Endothelial cell of umbilical vein (primary cell): ENCODE measurements at regions not wholly inside any gene's neighbourhood (a gene's known extent, or its start where the extent isn't known, plus 50 kb on each side); places are given as distances from the start of the nearest gene placed in this dataset.

ENCODE experiments used
- BruUV-seq: library from RNA; stranded (reverse); fragments of 400-500 nt; replicated peaks from 2 replicates; lab custom pipeline; 2021; lab: Mats Ljungman, UMichigan
- CTCF ChIA-PET: fragments of 300-600, 350-600 bp; sonication (Branson Sonifier 250); formaldehyde crosslinking; loops from one replicate; lab custom pipeline; 2021; ENCODE audit warnings: antibody characterized with exemption, inconsistent platforms; lab: Charles Lee
- POLR2A ChIA-PET: fragments of 300-600, 350-600 bp; sonication (Branson Sonifier 250); formaldehyde crosslinking; loops from one replicate; lab custom pipeline; 2021; ENCODE audit warnings: antibody characterized with exemption, inconsistent platforms; lab: Charles Lee
- DNase-seq: peaks from one replicate; pipeline ENCODE4 v3.0.0-alpha.2; 2011; ENCODE audit warnings: low read depth, low spot score
- FAIRE-seq: peaks from 2 replicates; lab custom pipeline; 2011; peaks lifted over from hg19 to GRCh38; lab: Jason Lieb, UNC
- H2AFZ ChIP-seq: 2 replicates; pipeline ENCODE4 v1.6.0; 2012; ENCODE audit warnings: low read depth, low read length, control low read depth, inconsistent platforms
- H3K27ac ChIP-seq: 2 replicates; pipeline ENCODE4 v1.5.1; 2011; ENCODE audit warnings: low read depth, mild to moderate bottlenecking, control low read depth, low read length, moderate library complexity; ENCODE audit not compliant: insufficient read depth
- H3K27me3 ChIP-seq, 2 experiments: 2 replicates each; pipeline versions ENCODE4 v1.6.0 to v1.6.1; 2011; ENCODE audit warnings: low read length in 2 of 2, mixed read lengths in 1 of 2; ENCODE audit not compliant: control insufficient read depth in 2 of 2, insufficient read depth in 2 of 2
- H3K36me3 ChIP-seq, 2 experiments: 2 replicates in 1 of 2; 3 replicates in 1 of 2; pipeline ENCODE4 v1.5.1; 2011; ENCODE audit warnings: low read length in 2 of 2, mild to moderate bottlenecking in 1 of 2, moderate library complexity in 1 of 2; ENCODE audit not compliant: control insufficient read depth in 2 of 2, insufficient read depth in 2 of 2; ENCODE audit errors: extremely low read depth in 1 of 2
- H3K4me1 ChIP-seq: 3 replicates; pipeline ENCODE4 v1.5.1; 2011; ENCODE audit warnings: mild to moderate bottlenecking, low read length; ENCODE audit not compliant: control insufficient read depth, insufficient read depth; ENCODE audit errors: extremely low read depth
- H3K4me2 ChIP-seq: 2 replicates; pipeline ENCODE4 v1.6.1; 2011; ENCODE audit warnings: low read length, control low read depth, mixed read lengths; ENCODE audit not compliant: insufficient read depth
- H3K4me3 ChIP-seq, 3 experiments: fragments of 200-600 bp in 1 of 3; sonication (generic), shearing (Covaris generic) in 1 of 3; replicated peaks in 1 of 3; 2 replicates each; pipeline ENCODE4 v1.5.1; 2011 to 2016; ENCODE audit warnings: control low read depth in 3 of 3, low read length in 3 of 3, mild to moderate bottlenecking in 2 of 3, inconsistent platforms in 1 of 3, low read depth in 1 of 3, moderate library complexity in 1 of 3; ENCODE audit not compliant: insufficient read depth in 1 of 3
- H3K79me2 ChIP-seq: 2 replicates; pipeline ENCODE4 v1.6.0; 2012; ENCODE audit warnings: low read length, inconsistent platforms; ENCODE audit not compliant: control insufficient read depth, insufficient read depth
- H3K9ac ChIP-seq: replicated peaks from 2 replicates; pipeline ENCODE3; 2011; ENCODE audit warnings: low read length, control low read depth; ENCODE audit not compliant: insufficient read depth; ENCODE audit errors: extremely low read depth
- H3K9me1 ChIP-seq: replicated peaks from 3 replicates; pipeline ENCODE4 v1.6.0; 2011; ENCODE audit warnings: mild to moderate bottlenecking, low read length; ENCODE audit not compliant: control insufficient read depth, insufficient read depth; ENCODE audit errors: extremely low read depth
- H3K9me3 ChIP-seq: replicated peaks from 2 replicates; pipeline ENCODE4 v1.5.1; 2012; ENCODE audit warnings: low read length, inconsistent platforms; ENCODE audit not compliant: control insufficient read depth, insufficient read depth
- H4K20me1 ChIP-seq: replicated peaks from 2 replicates; pipeline ENCODE3; 2011; ENCODE audit warnings: mild to moderate bottlenecking, low read length; ENCODE audit not compliant: control insufficient read depth, insufficient read depth; ENCODE audit errors: extremely low read depth
- CTCF ChIP-seq, 2 donors: IDR thresholded peaks; 1 replicate in 1 of 2; 2 replicates in 1 of 2; pipeline ENCODE4 v1.5.1; 2011; ENCODE audit warnings: low read length in 2 of 2, mild to moderate bottlenecking in 2 of 2, moderate library complexity in 2 of 2, control low read depth in 1 of 2, inconsistent platforms in 1 of 2, low read depth in 1 of 2; ENCODE audit not compliant: insufficient read depth in 1 of 2; ENCODE audit errors: extremely low read depth in 1 of 2
- EZH2 ChIP-seq: IDR thresholded peaks from 2 replicates; pipeline ENCODE4 v1.6.1; 2012; ENCODE audit warnings: borderline replicate concordance, low read depth, mild to moderate bottlenecking, moderate library complexity, low read length, inconsistent platforms; ENCODE audit not compliant: severe bottlenecking
- FOS ChIP-seq: IDR thresholded peaks from 2 replicates; pipeline ENCODE4 v1.6.1; 2011; ENCODE audit warnings: mild to moderate bottlenecking, low read length, moderate library complexity, borderline replicate concordance; ENCODE audit not compliant: insufficient read depth
- GATA2 ChIP-seq: IDR thresholded peaks from 2 replicates; pipeline ENCODE4 v1.7.0; 2011; ENCODE audit warnings: low read depth, mild to moderate bottlenecking, moderate library complexity, mixed read lengths, low read length; ENCODE audit not compliant: insufficient read length, insufficient read depth
- JUN ChIP-seq: IDR thresholded peaks from 2 replicates; pipeline ENCODE4 v1.6.1; 2011; ENCODE audit warnings: borderline replicate concordance, low read depth; ENCODE audit not compliant: insufficient read length, insufficient read depth
- MAX ChIP-seq: IDR thresholded peaks from 2 replicates; pipeline ENCODE4 v1.6.1; 2011; ENCODE audit not compliant: insufficient read depth, insufficient read length
- MYC ChIP-seq: IDR thresholded peaks from one replicate; pipeline ENCODE4 v1.6.1; 2011; ENCODE audit warnings: mild to moderate bottlenecking, low read depth, low read length
- POLR2A ChIP-seq: IDR thresholded peaks from 2 replicates; pipeline ENCODE4 v1.6.1; 2012; ENCODE audit warnings: low read depth, mild to moderate bottlenecking, control low read depth, low read length
- POLR2AphosphoS5 ChIP-seq: IDR thresholded peaks from 2 replicates; pipeline ENCODE4 v1.6.1; 2012; ENCODE audit warnings: low read depth, mild to moderate bottlenecking, control low read depth, low read length, moderate library complexity; ENCODE audit not compliant: insufficient read depth
- dilution Hi-C: fragments of 300-500 bp; cut with MboI; formaldehyde crosslinking; loops from one replicate; pipeline ENCODE4 v1.15.0; 2019; ENCODE audit warnings: low sequenced_read_pairs; ENCODE audit not compliant: extremely low pct_ligation_motif_present
- intact Hi-C: fragments of 100-400 bp; cut with micrococcal nuclease; formaldehyde crosslinking; loops from one replicate; pipeline ENCODE4 v1.10.0; 2022

- no peaks in the 10 kb centered on the region for H3K9me3 ChIP-seq
- FAIRE-seq = no peak
- no TSS peak for BruUV-seq
- H3K4me3 ChIP-seq = no peak overlapping the region
- no peaks in the 10 kb centered on the region for H4K20me1 ChIP-seq
- no peak for DNase-seq
- ChIA-PET CTCF (interaction anchor here (0.8 kb wide), 1 partner anchor 10 kb away, joined by 3 read pairs; no protein-coding TSS in a partner anchor), POLR2A (no interaction called here)
- H3K27me3 ChIP-seq = no peaks in the 10 kb centered on the region
- H3K4me1 ChIP-seq = no peaks in the 10 kb centered on the region
- no peak overlapping the region for H3K4me2 ChIP-seq
- TF ChIP-seq POLR2AphosphoS5 = no peak
- no peak for TF ChIP-seq CTCF (IDR thresholded peaks at IDR 0.05; ENCODE audit: extremely low read depth in 1 of 2, insufficient read depth in 1 of 2, low read depth in 1 of 2, low read length in 2 of 2)
- TF ChIP-seq EZH2 = no peak
- TF ChIP-seq MAX = no peak
- no peak for TF ChIP-seq MYC
- no peak for TF ChIP-seq FOS
- no peak for TF ChIP-seq POLR2A
- no peak for TF ChIP-seq JUN
- TF ChIP-seq GATA2 = no peak
- dilution Hi-C loops = no loop called here
- no peaks in the 10 kb centered on the region for H3K79me2 ChIP-seq
- no peak overlapping the region for H2AFZ ChIP-seq
- intact Hi-C loops = no loop called here
- no peak overlapping the region for H3K9ac ChIP-seq
- no peaks in the 10 kb centered on the region for H3K36me3 ChIP-seq
- H3K27ac ChIP-seq = no peak overlapping the region
- H3K9me1 ChIP-seq = no peaks in the 10 kb centered on the region
Measured at GRCh38 chr13:59542303-59542702, 621.4 kb downstream of the DIAPH3 start.
